AG04450 (cell line): ENCODE measurements at regions not wholly inside any gene's neighbourhood (a gene's known extent, or its start where the extent isn't known, plus 50 kb on each side); places are given as distances from the start of the nearest gene placed in this dataset.

Experiments used
- CTCF ChIA-PET: fragments of 300-600, 350-600 bp; formaldehyde crosslinking; extraction: SDS; loops from one replicate; lab custom pipeline; 2022; ENCODE audit warnings: antibody characterized with exemption, inconsistent platforms; lab: Charles Lee
- POLR2A ChIA-PET: fragments of 350-600 bp; formaldehyde crosslinking; extraction: SDS; loops from one replicate; lab custom pipeline; 2021; ENCODE audit warnings: antibody characterized with exemption, inconsistent platforms; lab: Yijun Ruan, JAX
- DNase-seq: peaks from one replicate; pipeline ENCODE4 v3.0.0-alpha.2; 2011; ENCODE audit warnings: low read depth, low spot score
- H3K27ac ChIP-seq: one replicate; pipeline ENCODE4 v1.5.1; 2012; ENCODE audit warnings: low read depth, low read length, control low read depth
- H3K27me3 ChIP-seq: one replicate; pipeline ENCODE4 v1.6.0; 2012; ENCODE audit warnings: low read length; ENCODE audit not compliant: control insufficient read depth, insufficient read depth
- H3K4me3 ChIP-seq: 2 replicates; pipeline ENCODE4 v1.5.1; 2011; ENCODE audit warnings: mild to moderate bottlenecking, low read depth, low read length, control low read depth
- H3K9me3 ChIP-seq: 2 replicates; pipeline ENCODE4 v1.5.1; 2012; ENCODE audit warnings: low read length; ENCODE audit not compliant: control insufficient read depth, insufficient read depth
- TF ChIP-seq, protein P1 (sequence below): IDR thresholded peaks from 2 replicates; pipeline ENCODE4 v1.5.1; 2011; ENCODE audit warnings: low read depth, low read length, control low read depth, inconsistent platforms

DNA sequence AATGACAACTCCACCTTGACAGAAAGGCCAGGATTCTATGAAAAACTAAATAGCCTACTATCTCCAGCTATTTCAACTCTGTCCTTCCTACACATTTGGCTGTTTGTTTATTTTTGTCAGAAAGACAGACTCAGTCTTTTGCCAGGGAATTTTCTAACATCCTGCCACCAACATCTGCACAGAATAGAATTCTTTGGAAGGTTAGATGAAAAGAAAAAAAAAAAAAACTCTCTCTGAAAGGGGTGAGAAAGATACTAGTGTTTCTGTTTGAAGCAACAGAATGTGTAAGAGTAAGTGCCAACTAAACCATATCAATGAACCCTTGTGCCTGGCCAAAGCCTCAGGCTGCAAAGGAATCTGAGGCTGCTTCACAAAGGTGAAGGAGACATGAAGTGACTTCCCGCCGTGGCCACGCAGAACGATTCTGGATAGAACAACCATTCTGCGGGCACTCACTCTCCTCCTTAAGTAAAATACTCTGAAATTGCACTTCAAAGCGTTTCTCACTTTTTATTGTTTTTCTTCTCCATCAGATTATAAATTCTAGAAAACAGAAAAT lies 498.2 kb downstream of the IRS2 start:
- Histone ChIP-seq H3K9me3 (no peaks in the 10 kb centered on the region), H3K27me3 (no peaks in the 10 kb centered on the region), H3K27ac (no peak overlapping the region), H3K4me3 (no peak overlapping the region)
- CTCF ChIA-PET: interaction anchor here (0.7 kb wide), 1 partner anchor 196 kb away, joined by 3 read pairs; no protein-coding TSS in a partner anchor
- TF ChIP-seq, protein P1, sequence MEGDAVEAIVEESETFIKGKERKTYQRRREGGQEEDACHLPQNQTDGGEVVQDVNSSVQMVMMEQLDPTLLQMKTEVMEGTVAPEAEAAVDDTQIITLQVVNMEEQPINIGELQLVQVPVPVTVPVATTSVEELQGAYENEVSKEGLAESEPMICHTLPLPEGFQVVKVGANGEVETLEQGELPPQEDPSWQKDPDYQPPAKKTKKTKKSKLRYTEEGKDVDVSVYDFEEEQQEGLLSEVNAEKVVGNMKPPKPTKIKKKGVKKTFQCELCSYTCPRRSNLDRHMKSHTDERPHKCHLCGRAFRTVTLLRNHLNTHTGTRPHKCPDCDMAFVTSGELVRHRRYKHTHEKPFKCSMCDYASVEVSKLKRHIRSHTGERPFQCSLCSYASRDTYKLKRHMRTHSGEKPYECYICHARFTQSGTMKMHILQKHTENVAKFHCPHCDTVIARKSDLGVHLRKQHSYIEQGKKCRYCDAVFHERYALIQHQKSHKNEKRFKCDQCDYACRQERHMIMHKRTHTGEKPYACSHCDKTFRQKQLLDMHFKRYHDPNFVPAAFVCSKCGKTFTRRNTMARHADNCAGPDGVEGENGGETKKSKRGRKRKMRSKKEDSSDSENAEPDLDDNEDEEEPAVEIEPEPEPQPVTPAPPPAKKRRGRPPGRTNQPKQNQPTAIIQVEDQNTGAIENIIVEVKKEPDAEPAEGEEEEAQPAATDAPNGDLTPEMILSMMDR: no peak
- DNase-seq: no peak
- POLR2A ChIA-PET: interaction anchor here (0.7 kb wide), 1 partner anchor 10 kb away, joined by 4 read pairs; no protein-coding TSS in a partner anchor

DNA sequence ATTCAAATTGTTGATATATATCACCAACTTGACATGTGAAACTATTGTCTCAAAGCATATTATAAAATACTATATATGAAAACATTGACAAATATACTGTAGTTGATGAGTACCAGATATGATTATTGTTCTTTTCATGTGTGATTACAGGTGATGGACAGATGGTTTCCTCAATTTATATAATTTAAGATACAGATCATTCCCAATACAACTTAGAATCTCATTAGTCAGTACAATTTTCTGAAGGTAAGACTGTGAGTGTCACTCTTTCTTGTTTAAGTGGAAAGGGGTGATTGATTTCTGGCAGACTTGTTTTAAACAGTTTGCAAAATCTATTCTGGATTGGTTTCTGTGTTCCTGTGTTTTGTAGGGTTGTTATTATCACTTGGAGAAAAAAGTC lies 498.8 kb downstream of the IRS2 start:
- CTCF ChIA-PET: no interaction called here
- no peak overlapping the region for H3K27ac ChIP-seq

DNA sequence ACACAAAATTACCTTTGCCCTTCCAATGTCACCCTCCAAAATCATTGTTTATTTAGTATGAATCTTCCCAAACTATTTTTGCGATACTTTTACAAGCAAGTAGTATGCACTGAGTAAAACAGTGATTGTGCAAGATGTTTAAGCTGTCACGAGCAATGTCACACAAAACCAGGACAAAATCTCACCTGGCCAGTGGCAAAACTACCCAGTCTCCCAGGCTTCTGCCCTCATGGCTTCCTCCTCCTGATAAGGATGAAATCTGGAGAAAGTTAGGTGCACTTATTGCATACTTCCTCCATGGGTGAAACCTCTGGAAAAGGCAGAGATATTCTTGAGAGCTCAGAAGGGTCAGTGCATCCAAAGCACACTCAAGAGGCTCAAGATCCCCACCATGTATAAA lies 500.8 kb downstream of the IRS2 start:
- Histone ChIP-seq H3K9me3 (no peaks in the 10 kb centered on the region; the same call in 1 of the 2 replicates), H3K4me3 (no peak overlapping the region), H3K27me3 (no peaks in the 10 kb centered on the region), H3K27ac (no peak overlapping the region)
- DNase-seq: no peak
- TF ChIP-seq, protein P1: no peak
- ChIA-PET POLR2A (no interaction called here), CTCF (no interaction called here)

More for the DNA sequence above, 498.8 kb downstream of the IRS2 start:
- no peaks in the 10 kb centered on the region for H3K27me3 ChIP-seq
- DNase-seq: no peak
- no peak overlapping the region for H3K4me3 ChIP-seq
- TF ChIP-seq, protein P1: no peak
- H3K9me3 ChIP-seq: no peaks in the 10 kb centered on the region
- POLR2A ChIA-PET: interaction anchor here (0.7 kb wide), 1 partner anchor 10 kb away, joined by 4 read pairs; no protein-coding TSS in a partner anchor

DNA sequence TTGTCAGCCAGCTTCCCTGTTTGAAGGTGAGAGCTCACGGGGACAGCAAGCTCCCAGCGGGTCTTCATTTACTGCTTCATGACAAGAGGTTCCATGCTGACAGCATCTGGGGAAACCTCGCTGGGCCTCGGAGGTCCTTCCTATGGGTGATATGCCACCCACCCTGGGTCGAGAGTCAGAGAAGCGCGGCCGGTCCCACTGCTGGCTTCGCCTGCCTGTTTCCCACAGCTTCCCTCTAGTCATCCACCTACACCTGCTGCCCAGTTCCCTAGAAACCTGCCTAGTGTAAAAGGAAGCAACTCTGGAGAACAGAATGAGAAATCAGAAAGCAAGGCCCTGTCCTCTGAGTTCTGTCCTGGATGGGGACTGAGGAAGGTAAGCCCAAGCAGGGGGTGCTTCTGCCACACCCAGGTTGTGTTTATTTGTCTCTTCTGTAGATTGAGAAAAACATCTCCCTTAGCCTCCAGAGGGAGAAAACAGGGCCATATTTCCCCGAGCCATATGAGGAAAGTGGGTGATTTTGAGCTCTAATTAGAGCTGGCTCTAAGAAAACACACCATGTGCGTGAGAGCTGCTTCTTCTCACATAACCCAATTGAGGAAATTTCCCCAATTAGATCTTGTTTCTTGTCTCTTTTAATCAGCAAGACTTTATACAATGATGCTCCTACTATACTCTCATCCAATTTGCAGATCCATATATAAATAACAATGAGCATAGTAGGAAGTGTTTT lies 504.3 kb downstream of the IRS2 start:
- TF ChIP-seq, protein P1: no peak
- DNase-seq: no peak
- no peak overlapping the region for H3K4me3 ChIP-seq
- no peak overlapping the region for H3K27ac ChIP-seq
- ChIA-PET POLR2A (no interaction called here), CTCF (no interaction called here)
- H3K9me3 ChIP-seq: no peaks in the 10 kb centered on the region; the same call in 1 of the 2 replicates
- H3K27me3 ChIP-seq: no peaks in the 10 kb centered on the region
